ENCODE measurements at regions not wholly inside any gene's neighbourhood (a gene's known extent, or its start where the extent isn't known, plus 50 kb on each side); places are given as distances from the start of the nearest gene placed in this dataset.
"Not testable (repeated sequence)": the region's sequence is repeated elsewhere in the genome, so short reads cannot be mapped to it uniquely, and the experiment has no call there.

DNA sequence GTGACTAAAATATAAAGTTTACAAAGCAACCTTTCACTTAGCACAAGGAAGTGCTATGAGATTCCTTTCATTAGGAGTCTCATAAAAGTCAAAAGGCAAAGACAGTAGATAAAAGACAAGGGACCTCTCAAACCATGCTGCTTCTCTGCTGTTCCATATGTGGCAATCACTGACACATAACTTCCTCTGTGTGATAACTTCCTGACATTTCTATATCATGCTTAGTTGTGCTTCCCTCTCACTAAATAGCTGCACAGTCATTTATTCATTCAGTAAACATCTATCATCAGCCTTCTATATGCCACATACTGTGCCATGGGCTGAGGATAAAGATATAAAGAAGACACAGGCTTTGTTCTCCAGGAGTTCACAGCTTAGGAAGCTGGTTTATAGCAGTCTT is 214.8 kb upstream of the GRIK2 start:
- Histone ChIP-seq H3K4me3 (ENCODE audit: insufficient read depth, low read depth, low read length) (no peak overlapping the region), H3K79me2 (ENCODE audit: insufficient read depth, low read length) (no peaks in the 10 kb centered on the region), H3K27ac (ENCODE audit: low read depth, low read length) (no peak overlapping the region), H4K20me1 (ENCODE audit: insufficient read depth, low read length) (no peaks in the 10 kb centered on the region), H2AFZ (ENCODE audit: low read depth, low read length) (no peak overlapping the region), H3K9me3 (ENCODE audit: insufficient read depth, low read depth, low read length) (no peaks in the 10 kb centered on the region), H3K9ac (ENCODE audit: low read length) (no peak overlapping the region), H3K27me3 (ENCODE audit: insufficient read depth, low read length) (no peaks in the 10 kb centered on the region), H3K4me1 (ENCODE audit: insufficient read depth, low read length) (no peaks in the 10 kb centered on the region), H3K4me2 (ENCODE audit: low read length) (no peak overlapping the region), H3K36me3 (ENCODE audit: insufficient read depth, low read length) (no peaks in the 10 kb centered on the region)
- peaks cover 3% of the 10 kb centered on the region for H3K27me3 Mint-ChIP-seq (ENCODE audit: low read depth, unreplicated experiment)
- no peak overlapping the region for H3K4me3 Mint-ChIP-seq (ENCODE audit: unreplicated experiment)
- FAIRE-seq: no peak
- H3K4me1 Mint-ChIP-seq (ENCODE audit: low read depth, unreplicated experiment): peaks cover 5% of the 10 kb centered on the region
- TF ChIP-seq EZH2 (IDR thresholded peaks at IDR 0.05; ENCODE audit: insufficient read depth, low read length): no peak
- TF ChIP-seq, protein P1, sequence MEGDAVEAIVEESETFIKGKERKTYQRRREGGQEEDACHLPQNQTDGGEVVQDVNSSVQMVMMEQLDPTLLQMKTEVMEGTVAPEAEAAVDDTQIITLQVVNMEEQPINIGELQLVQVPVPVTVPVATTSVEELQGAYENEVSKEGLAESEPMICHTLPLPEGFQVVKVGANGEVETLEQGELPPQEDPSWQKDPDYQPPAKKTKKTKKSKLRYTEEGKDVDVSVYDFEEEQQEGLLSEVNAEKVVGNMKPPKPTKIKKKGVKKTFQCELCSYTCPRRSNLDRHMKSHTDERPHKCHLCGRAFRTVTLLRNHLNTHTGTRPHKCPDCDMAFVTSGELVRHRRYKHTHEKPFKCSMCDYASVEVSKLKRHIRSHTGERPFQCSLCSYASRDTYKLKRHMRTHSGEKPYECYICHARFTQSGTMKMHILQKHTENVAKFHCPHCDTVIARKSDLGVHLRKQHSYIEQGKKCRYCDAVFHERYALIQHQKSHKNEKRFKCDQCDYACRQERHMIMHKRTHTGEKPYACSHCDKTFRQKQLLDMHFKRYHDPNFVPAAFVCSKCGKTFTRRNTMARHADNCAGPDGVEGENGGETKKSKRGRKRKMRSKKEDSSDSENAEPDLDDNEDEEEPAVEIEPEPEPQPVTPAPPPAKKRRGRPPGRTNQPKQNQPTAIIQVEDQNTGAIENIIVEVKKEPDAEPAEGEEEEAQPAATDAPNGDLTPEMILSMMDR (IDR thresholded peaks at IDR 0.05; ENCODE audit: insufficient read depth, low read depth, low read length): no peak
- no peak for DNase-seq (ENCODE audit: low read depth)
- H3K27ac Mint-ChIP-seq (ENCODE audit: unreplicated experiment): no peak overlapping the region
- H3K9me3 Mint-ChIP-seq (ENCODE audit: unreplicated experiment): peaks cover 4% of the 10 kb centered on the region
- no peaks in the 10 kb centered on the region for H3K36me3 Mint-ChIP-seq (ENCODE audit: low read depth, unreplicated experiment)

DNA sequence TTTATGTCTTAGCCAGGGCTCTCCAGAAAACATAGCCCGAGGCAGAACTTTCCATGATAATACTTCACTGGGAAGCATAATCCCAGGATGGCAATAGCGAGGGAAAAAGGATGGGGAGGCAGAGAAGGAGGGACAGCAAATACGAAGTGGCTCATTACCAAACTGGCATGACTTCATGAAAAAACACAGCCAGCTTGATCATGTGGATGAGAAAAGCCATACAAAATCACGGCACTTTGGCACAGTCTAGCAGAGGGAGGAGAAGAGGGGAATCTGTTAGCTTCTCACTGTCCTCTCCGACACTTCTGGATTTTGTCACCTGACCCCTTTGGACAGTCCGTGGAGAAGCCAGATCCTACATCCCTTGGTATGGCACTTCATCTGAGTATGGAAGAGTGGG is 212.5 kb upstream of the GRIK2 start:
- H3K9me3 ChIP-seq (ENCODE audit: insufficient read depth, low read depth, low read length): no peaks in the 10 kb centered on the region
- Mint-ChIP-seq H3K9me3 (ENCODE audit: unreplicated experiment) (peaks cover 4% of the 10 kb centered on the region), H3K27me3 (ENCODE audit: low read depth, unreplicated experiment) (peaks cover 3% of the 10 kb centered on the region), H3K27ac (ENCODE audit: unreplicated experiment) (no peak overlapping the region), H3K36me3 (ENCODE audit: low read depth, unreplicated experiment) (no peaks in the 10 kb centered on the region), H3K4me3 (ENCODE audit: unreplicated experiment) (no peak overlapping the region), H3K4me1 (ENCODE audit: low read depth, unreplicated experiment) (peaks cover 5% of the 10 kb centered on the region)
- no peak overlapping the region for H3K4me2 ChIP-seq (ENCODE audit: low read length)
- no peak overlapping the region for H3K27ac ChIP-seq (ENCODE audit: low read depth, low read length)
- no peak for TF ChIP-seq EZH2 (IDR thresholded peaks at IDR 0.05; ENCODE audit: insufficient read depth, low read length)
- TF ChIP-seq, protein P1 (IDR thresholded peaks at IDR 0.05; ENCODE audit: insufficient read depth, low read depth, low read length): no peak
- no peak overlapping the region for H2AFZ ChIP-seq (ENCODE audit: low read depth, low read length)
- no peaks in the 10 kb centered on the region for H3K27me3 ChIP-seq (ENCODE audit: insufficient read depth, low read length)
- no peak overlapping the region for H3K9ac ChIP-seq (ENCODE audit: low read length)
- DNase-seq (ENCODE audit: low read depth) (no peak), FAIRE-seq (no peak)
- no peaks in the 10 kb centered on the region for H4K20me1 ChIP-seq (ENCODE audit: insufficient read depth, low read length)
- no peaks in the 10 kb centered on the region for H3K79me2 ChIP-seq (ENCODE audit: insufficient read depth, low read length)
- H3K4me3 ChIP-seq (ENCODE audit: insufficient read depth, low read depth, low read length): no peak overlapping the region
- H3K4me1 ChIP-seq (ENCODE audit: insufficient read depth, low read length): no peaks in the 10 kb centered on the region
- H3K36me3 ChIP-seq (ENCODE audit: insufficient read depth, low read length): no peaks in the 10 kb centered on the region

DNA sequence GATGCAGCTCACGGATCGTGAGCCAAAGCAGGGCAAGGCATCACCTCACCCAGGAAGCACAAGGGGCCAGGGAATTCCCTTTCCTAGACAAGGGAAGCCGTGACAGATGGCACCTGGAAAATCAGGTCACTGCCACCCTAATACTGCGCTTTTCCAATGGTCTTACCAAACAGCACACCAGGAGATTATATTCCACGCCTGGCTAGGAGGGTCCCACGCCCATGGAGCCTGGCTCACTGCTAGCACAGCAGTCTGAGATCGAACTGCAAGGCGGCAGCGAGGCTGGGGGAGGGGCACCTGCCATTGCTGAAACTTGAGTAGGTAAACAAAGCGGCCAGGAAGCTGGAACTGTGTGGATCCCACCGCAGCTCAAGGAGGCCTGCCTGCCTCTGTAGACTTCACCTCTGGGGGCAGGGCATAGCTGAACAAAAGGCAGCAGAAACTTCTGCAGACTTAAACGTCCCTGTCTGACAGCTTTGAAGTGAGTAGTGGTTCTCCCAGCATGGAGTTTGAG is 205.2 kb upstream of the GRIK2 start:
- not testable (repeated sequence) for H3K27me3 ChIP-seq (ENCODE audit: insufficient read depth, low read length); H3K36me3 ChIP-seq (ENCODE audit: insufficient read depth, low read length); H3K4me3 ChIP-seq (ENCODE audit: insufficient read depth, low read depth, low read length); H2AFZ ChIP-seq (ENCODE audit: low read depth, low read length); FAIRE-seq; H3K27me3 Mint-ChIP-seq (ENCODE audit: low read depth, unreplicated experiment); H3K79me2 ChIP-seq (ENCODE audit: insufficient read depth, low read length); H3K9me3 ChIP-seq (ENCODE audit: insufficient read depth, low read depth, low read length); H3K4me3 Mint-ChIP-seq (ENCODE audit: unreplicated experiment); H3K9me3 Mint-ChIP-seq (ENCODE audit: unreplicated experiment); H3K4me1 ChIP-seq (ENCODE audit: insufficient read depth, low read length); H3K4me2 ChIP-seq (ENCODE audit: low read length); H3K9ac ChIP-seq (ENCODE audit: low read length); H3K27ac Mint-ChIP-seq (ENCODE audit: unreplicated experiment); H3K4me1 Mint-ChIP-seq (ENCODE audit: low read depth, unreplicated experiment); H3K27ac ChIP-seq (ENCODE audit: low read depth, low read length); H4K20me1 ChIP-seq (ENCODE audit: insufficient read depth, low read length); DNase-seq (ENCODE audit: low read depth); H3K36me3 Mint-ChIP-seq (ENCODE audit: low read depth, unreplicated experiment)
